ENCODE measurements at regions not wholly inside any gene's neighbourhood (a gene's known extent, or its start where the extent isn't known, plus 50 kb on each side); places are given as distances from the start of the nearest gene placed in this dataset.
"Not testable (repeated sequence)": the region's sequence is repeated elsewhere in the genome, so short reads cannot be mapped to it uniquely, and the experiment has no call there.

GRCh38 chr3:96478496-96478895 lies 335.9 kb upstream of the EPHA6 start:
- Histone ChIP-seq H3K4me1 (no peaks in the 10 kb centered on the region), H3K4me3 (no peak overlapping the region), H3K9me3 (replicated peaks) (peaks cover 16% of the 10 kb centered on the region), H3K27ac (replicated peaks) (no peak overlapping the region), H3K36me3 (no peaks in the 10 kb centered on the region), H3K27me3 (ENCODE audit: low read depth) (no peaks in the 10 kb centered on the region)
- TF ChIP-seq CTCF (IDR thresholded peaks at IDR 0.05; ENCODE audit: borderline replicate concordance), result no peak
- intact Hi-C loops (cut with micrococcal nuclease), result no loop called here
- DNase-seq, result no peak

- Histone ChIP-seq H3K4me3 (no peak overlapping the region), H3K4me1 (no peaks in the 10 kb centered on the region), H3K27ac (replicated peaks) (no peak overlapping the region), H3K9me3 (replicated peaks) (peaks cover 20% of the 10 kb centered on the region), H3K27me3 (ENCODE audit: low read depth) (no peaks in the 10 kb centered on the region), H3K36me3 (no peaks in the 10 kb centered on the region)
- TF ChIP-seq CTCF (IDR thresholded peaks at IDR 0.05; ENCODE audit: borderline replicate concordance), result no peak
- intact Hi-C loops (cut with micrococcal nuclease), result no loop called here
- no peak for DNase-seq
These were observed 333.5 kb upstream of the EPHA6 start for GRCh38 chr3:96480881-96481280.

- DNase-seq; H3K27me3 ChIP-seq (ENCODE audit: low read depth); H3K4me1 ChIP-seq; H3K36me3 ChIP-seq; H3K4me3 ChIP-seq; H3K27ac ChIP-seq (replicated peaks); intact Hi-C loops (cut with micrococcal nuclease): not testable (repeated sequence)
- peaks cover 38% of the 10 kb centered on the region for H3K9me3 ChIP-seq (replicated peaks)
These were observed 331.2 kb upstream of the EPHA6 start for GRCh38 chr3:96483191-96483590.

- H3K4me3 ChIP-seq, result no peak overlapping the region
- no peaks in the 10 kb centered on the region for H3K27me3 ChIP-seq (ENCODE audit: low read depth)
- no peak overlapping the region for H3K27ac ChIP-seq (replicated peaks)
- no peaks in the 10 kb centered on the region for H3K4me1 ChIP-seq
- intact Hi-C loops (cut with micrococcal nuclease), result no loop called here
- TF ChIP-seq CTCF (IDR thresholded peaks at IDR 0.05; ENCODE audit: borderline replicate concordance), result no peak
- H3K9me3 ChIP-seq (replicated peaks), result peaks cover 44% of the 10 kb centered on the region
- H3K36me3 ChIP-seq, result no peaks in the 10 kb centered on the region
- DNase-seq, result no peak
These were observed 330.6 kb upstream of the EPHA6 start for GRCh38 chr3:96483781-96484180.

- DNase-seq, result no peak
- no peak overlapping the region for H3K27ac ChIP-seq (replicated peaks)
- TF ChIP-seq CTCF (IDR thresholded peaks at IDR 0.05; ENCODE audit: borderline replicate concordance), result no peak
- no peaks in the 10 kb centered on the region for H3K27me3 ChIP-seq (ENCODE audit: low read depth)
- intact Hi-C loops (cut with micrococcal nuclease), result no loop called here
- H3K36me3 ChIP-seq, result no peaks in the 10 kb centered on the region
- no peaks in the 10 kb centered on the region for H3K4me1 ChIP-seq
- no peak overlapping the region for H3K4me3 ChIP-seq
- H3K9me3 ChIP-seq (replicated peaks), result peaks cover 52% of the 10 kb centered on the region
These were observed 325.7 kb upstream of the EPHA6 start for GRCh38 chr3:96488708-96489107.

- Histone ChIP-seq H3K36me3 (no peaks in the 10 kb centered on the region), H3K4me3 (no peak overlapping the region), H3K9me3 (replicated peaks) (peaks cover 49% of the 10 kb centered on the region), H3K27ac (replicated peaks) (no peak overlapping the region), H3K27me3 (ENCODE audit: low read depth) (no peaks in the 10 kb centered on the region), H3K4me1 (no peaks in the 10 kb centered on the region)
- intact Hi-C loops (cut with micrococcal nuclease), result no loop called here
- no peak for DNase-seq
- no peak for TF ChIP-seq CTCF (IDR thresholded peaks at IDR 0.05; ENCODE audit: borderline replicate concordance)
These were observed 323.4 kb upstream of the EPHA6 start for GRCh38 chr3:96491023-96491422.
